SK-N-SH (cell line): ENCODE measurements at regions not wholly inside any gene's neighbourhood (a gene's known extent, or its start where the extent isn't known, plus 50 kb on each side); places are given as distances from the start of the nearest gene placed in this dataset.
"Not testable (repeated sequence)": the region's sequence is repeated elsewhere in the genome, so short reads cannot be mapped to it uniquely, and the experiment has no call there.

Source experiments
- CTCF ChIA-PET: fragments of 300-600, 350-600 bp; formaldehyde crosslinking; extraction: SDS; loops from one replicate; lab custom pipeline; 2021; lab: Yijun Ruan, JAX
- POLR2A ChIA-PET: fragments of 350-600 bp; sonication (Branson Sonifier 250); formaldehyde crosslinking; extraction: SDS; loops from one replicate; lab custom pipeline; 2020; ENCODE audit warnings: antibody characterized with exemption, inconsistent platforms; lab: Yijun Ruan, JAX
- DNase-seq: peaks from one replicate; pipeline ENCODE4 v3.0.0; 2012
- H2AFZ ChIP-seq: fragments of 200-600 bp; sonication (generic); 2 replicates; pipeline ENCODE4 v1.8.1; 2016; ENCODE audit warnings: antibody characterized with exemption, mild to moderate bottlenecking, low read depth
- H3F3A ChIP-seq: fragments of 200-600 bp; sonication (generic); replicated peaks from 2 replicates; pipeline ENCODE3; 2016; ENCODE audit warnings: antibody characterized with exemption, mild to moderate bottlenecking; ENCODE audit not compliant: insufficient read depth
- H3K27ac ChIP-seq, 2 experiments: fragments of 200-500 bp in 1 of 2; fragments of 200-600 bp in 1 of 2; sonication (Bioruptor generic) in 1 of 2; sonication (generic), shearing (Covaris generic) in 1 of 2; 2 replicates each; pipeline versions ENCODE4 v1.5.1 to v1.6.1; 2014 to 2016; ENCODE audit warnings: low read depth in 2 of 2, inconsistent platforms in 1 of 2, low read length in 1 of 2, mild to moderate bottlenecking in 1 of 2, mixed read lengths in 1 of 2
- H3K27me3 ChIP-seq: fragments of 200-600 bp; sonication (generic), shearing (Covaris generic); 2 replicates; pipeline ENCODE4 v1.6.1; 2016; ENCODE audit warnings: mixed run types; ENCODE audit not compliant: insufficient read depth
- H3K36me3 ChIP-seq, 2 experiments: fragments of 200-500 bp in 1 of 2; fragments of 200-600 bp in 1 of 2; sonication (Bioruptor generic) in 1 of 2; sonication (generic) in 1 of 2; replicated peaks in 1 of 2; 2 replicates each; pipeline versions ENCODE3 to v1.5.1; 2014 to 2016; ENCODE audit warnings: low read length in 1 of 2, mild to moderate bottlenecking in 1 of 2; ENCODE audit not compliant: insufficient read depth in 2 of 2, control insufficient read depth in 1 of 2
- H3K4me1 ChIP-seq, 2 experiments: fragments of 200-500 bp in 1 of 2; fragments of 200-600 bp in 1 of 2; sonication (Bioruptor generic) in 1 of 2; sonication (generic), shearing (Covaris generic) in 1 of 2; 2 replicates each; pipeline versions ENCODE4 v1.5.1 to v1.6.1; 2014 to 2016; ENCODE audit warnings: low read depth in 1 of 2, low read length in 1 of 2, mixed run types in 1 of 2; ENCODE audit not compliant: insufficient read depth in 2 of 2, control insufficient read depth in 1 of 2
- H3K4me2 ChIP-seq: fragments of 200-600 bp; sonication (generic), shearing (Covaris generic); 2 replicates; pipeline ENCODE4 v1.6.1; 2017; ENCODE audit warnings: mixed run types
- H3K4me3 ChIP-seq, 2 experiments: fragments of 200-500 bp in 1 of 2; fragments of 200-600 bp in 1 of 2; sonication (Bioruptor generic) in 1 of 2; sonication (generic), shearing (Covaris generic) in 1 of 2; 2 replicates each; pipeline versions ENCODE4 v1.5.1 to v1.8.1; 2014 to 2016; ENCODE audit warnings: low read depth in 2 of 2, inconsistent platforms in 1 of 2, low read length in 1 of 2, mild to moderate bottlenecking in 1 of 2, mixed read lengths in 1 of 2, moderate library complexity in 1 of 2
- H3K79me2 ChIP-seq: fragments of 200-600 bp; sonication (generic); 2 replicates; pipeline ENCODE4 v1.8.1; 2017; ENCODE audit warnings: mild to moderate bottlenecking; ENCODE audit not compliant: insufficient read depth
- H3K9ac ChIP-seq: fragments of 200-600 bp; sonication (generic); 2 replicates; pipeline ENCODE4 v1.6.1; 2017; ENCODE audit warnings: mixed run types
- H3K9me2 ChIP-seq: fragments of 200-600 bp; sonication (generic); 2 replicates; pipeline ENCODE4 v1.6.1; 2017; ENCODE audit warnings: mixed run types
- H3K9me3 ChIP-seq: fragments of 200-600 bp; sonication (generic); 2 replicates; pipeline ENCODE4 v1.6.1; 2017; ENCODE audit warnings: mixed run types, mild to moderate bottlenecking, moderate library complexity
- H4K20me1 ChIP-seq: fragments of 200-600 bp; sonication (generic); 2 replicates; pipeline ENCODE4 v1.6.1; 2017; ENCODE audit warnings: mild to moderate bottlenecking, mixed run types; ENCODE audit not compliant: insufficient read depth
- CHD2 ChIP-seq: fragments of 150-350 bp; IDR thresholded peaks from 2 replicates; pipeline ENCODE4 v1.6.1; 2018; ENCODE audit warnings: low read length; ENCODE audit not compliant: partially characterized antibody
- ELF1 ChIP-seq: IDR thresholded peaks from 2 replicates; pipeline ENCODE4 v1.4.0; 2012
- EP300 ChIP-seq, 2 experiments: IDR thresholded peaks; 2 replicates each; pipeline versions ENCODE4 v1.4.0 to v1.6.1; 2012; ENCODE audit warnings: borderline replicate concordance in 1 of 2, low read depth in 1 of 2, low read length in 1 of 2
- MEF2A ChIP-seq: IDR thresholded peaks from 2 replicates; pipeline ENCODE4 v1.4.0; 2012; ENCODE audit warnings: low read depth, borderline replicate concordance
- NFIC ChIP-seq: IDR thresholded peaks from 2 replicates; pipeline ENCODE4 v1.4.0; 2012; ENCODE audit warnings: borderline replicate concordance
- POLR2AphosphoS5 ChIP-seq: IDR thresholded peaks from 2 replicates; pipeline ENCODE4 v1.6.1; 2012; ENCODE audit warnings: low read depth, low read length
- RAD21 ChIP-seq: IDR thresholded peaks from 2 replicates; pipeline ENCODE4 v1.6.1; 2012; ENCODE audit warnings: mild to moderate bottlenecking, low read length
- RCOR1 ChIP-seq: fragments of 150-350 bp; IDR thresholded peaks from 2 replicates; pipeline ENCODE4 v1.6.1; 2017; ENCODE audit warnings: antibody characterized with exemption, low read length
- SIN3A ChIP-seq: IDR thresholded peaks from 2 replicates; pipeline ENCODE4 v1.6.1; 2012; ENCODE audit warnings: low read depth, mild to moderate bottlenecking, low read length, moderate library complexity, borderline replicate concordance
- SMC3 ChIP-seq: IDR thresholded peaks from 2 replicates; pipeline ENCODE4 v1.6.1; 2012; ENCODE audit warnings: low read depth, low read length, improper control_type of control experiment
- TCF12 ChIP-seq: IDR thresholded peaks from 2 replicates; pipeline ENCODE4 v1.4.0; 2012
- TEAD4 ChIP-seq: IDR thresholded peaks from 2 replicates; pipeline ENCODE4 v1.4.0; 2012; ENCODE audit warnings: mild to moderate bottlenecking, borderline replicate concordance; ENCODE audit not compliant: insufficient read depth
- YY1 ChIP-seq: IDR thresholded peaks from 2 replicates; pipeline ENCODE4 v1.4.0; 2012; ENCODE audit warnings: low read depth, mild to moderate bottlenecking
- WGBS: methylation state at CpG from one replicate; pipeline ENCODE4 v1.1.6; 2017; ENCODE audit warnings: low lambda C conversion rate; 5-methylcytosine and 5-hydroxymethylcytosine counted together
- TF ChIP-seq, protein P1 (sequence below): IDR thresholded peaks from 2 replicates; pipeline ENCODE4 v1.4.0; 2012; ENCODE audit warnings: low read depth, borderline replicate concordance
- TF ChIP-seq, protein P2 (sequence below): IDR thresholded peaks from 2 replicates; pipeline ENCODE4 v1.4.0; 2012; ENCODE audit warnings: low read depth
- TF ChIP-seq, protein P3 (sequence below): fragments of 200-600 bp; sonication (generic); IDR thresholded peaks from 2 replicates; pipeline ENCODE4 v1.6.1; 2017; ENCODE audit warnings: antibody characterized with exemption, mild to moderate bottlenecking, moderate library complexity

DNA sequence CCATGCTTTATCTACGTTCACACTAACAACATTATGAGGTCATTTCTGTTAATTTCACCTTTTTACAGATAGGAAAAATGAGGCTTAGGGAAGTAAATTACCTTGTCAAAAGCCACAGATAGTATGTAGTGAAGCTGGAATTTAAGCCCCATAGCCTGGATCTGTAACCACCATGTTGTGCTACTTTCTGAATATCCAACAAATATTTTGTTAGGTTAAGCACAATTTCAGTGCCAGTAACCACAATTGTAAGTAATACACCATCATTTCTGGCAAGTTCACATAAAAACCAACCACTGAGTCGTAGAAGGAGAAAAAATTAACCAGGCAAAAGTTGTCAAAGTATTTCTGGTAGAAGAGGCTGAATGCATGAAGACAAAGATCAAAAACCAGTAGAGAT lies 593.1 kb upstream of the CAMK1G start:
- H3K9me3 ChIP-seq, result no peaks in the 10 kb centered on the region
- no peak for TF ChIP-seq TCF12
- TF ChIP-seq YY1, result no peak
- no peak for TF ChIP-seq ELF1
- no peak for TF ChIP-seq TEAD4
- no peak for TF ChIP-seq SIN3A
- TF ChIP-seq CHD2, result no peak
- no peak for TF ChIP-seq POLR2AphosphoS5
- no peak for TF ChIP-seq NFIC
- TF ChIP-seq, protein P1, sequence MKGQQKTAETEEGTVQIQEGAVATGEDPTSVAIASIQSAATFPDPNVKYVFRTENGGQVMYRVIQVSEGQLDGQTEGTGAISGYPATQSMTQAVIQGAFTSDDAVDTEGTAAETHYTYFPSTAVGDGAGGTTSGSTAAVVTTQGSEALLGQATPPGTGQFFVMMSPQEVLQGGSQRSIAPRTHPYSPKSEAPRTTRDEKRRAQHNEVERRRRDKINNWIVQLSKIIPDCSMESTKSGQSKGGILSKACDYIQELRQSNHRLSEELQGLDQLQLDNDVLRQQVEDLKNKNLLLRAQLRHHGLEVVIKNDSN, result no peak
- no peak overlapping the region for H3K9ac ChIP-seq
- peaks cover 0 to 12% of the 10 kb centered on the region in 2 experiments; a peak in 2 of 4 replicates for H3K4me1 ChIP-seq
- H3K4me3 ChIP-seq, result no peak overlapping the region
- H3K27ac ChIP-seq, result no peak overlapping the region
- POLR2A ChIA-PET, result no interaction called here
- no peak for DNase-seq
- H2AFZ ChIP-seq, result no peak overlapping the region
- CTCF ChIA-PET, result no interaction called here
- no peaks in the 10 kb centered on the region for H3K27me3 ChIP-seq
- H3F3A ChIP-seq, result no peaks in the 10 kb centered on the region
- no peaks in the 10 kb centered on the region for H3K9me2 ChIP-seq
- no peaks in the 10 kb centered on the region for H3K36me3 ChIP-seq
- whole genome bisulfite sequencing, result 73% methylated on average over 2 of the region's 2 CpGs
- H3K4me2 ChIP-seq, result no peak overlapping the region
- no peaks in the 10 kb centered on the region for H3K79me2 ChIP-seq
- H4K20me1 ChIP-seq, result no peaks in the 10 kb centered on the region

DNA sequence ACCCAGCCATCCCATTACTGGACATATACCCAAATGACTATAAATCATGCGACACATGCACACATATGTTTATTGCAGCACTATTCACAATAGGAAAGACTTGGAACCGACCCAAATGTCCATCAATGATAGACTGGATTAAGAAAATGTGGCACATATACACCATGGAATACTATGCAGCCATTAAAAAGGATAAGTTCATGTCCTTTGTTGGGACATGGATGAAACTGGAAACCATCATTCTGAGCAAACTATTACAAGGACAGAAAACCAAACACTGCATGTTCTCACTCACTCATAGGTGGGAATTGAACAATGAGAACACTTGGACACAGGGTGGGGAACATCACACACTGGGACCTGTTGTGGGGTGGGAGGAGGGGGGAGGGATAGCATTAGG lies 586.5 kb upstream of the CAMK1G start:
- POLR2A ChIA-PET, H3K9ac ChIP-seq, H3K4me3 ChIP-seq, H3K27ac ChIP-seq, H2AFZ ChIP-seq, H4K20me1 ChIP-seq, H3K79me2 ChIP-seq, H3K36me3 ChIP-seq, H3K9me3 ChIP-seq, DNase-seq, H3K9me2 ChIP-seq, H3F3A ChIP-seq, H3K4me2 ChIP-seq, H3K27me3 ChIP-seq: not testable (repeated sequence)
- H3K4me1 ChIP-seq, result peaks cover 0 to 11% of the 10 kb centered on the region in 2 experiments; a peak in 1 of 4 replicates
- 53% methylated on average over 2 of the region's 2 CpGs for WGBS
- CTCF ChIA-PET, result interaction anchor here (0.6 to 2.0 kb wide), 4 partner anchors 9 to 345 kb away, joined by 4 to 18 read pairs (median 6); no protein-coding TSS in a partner anchor

DNA sequence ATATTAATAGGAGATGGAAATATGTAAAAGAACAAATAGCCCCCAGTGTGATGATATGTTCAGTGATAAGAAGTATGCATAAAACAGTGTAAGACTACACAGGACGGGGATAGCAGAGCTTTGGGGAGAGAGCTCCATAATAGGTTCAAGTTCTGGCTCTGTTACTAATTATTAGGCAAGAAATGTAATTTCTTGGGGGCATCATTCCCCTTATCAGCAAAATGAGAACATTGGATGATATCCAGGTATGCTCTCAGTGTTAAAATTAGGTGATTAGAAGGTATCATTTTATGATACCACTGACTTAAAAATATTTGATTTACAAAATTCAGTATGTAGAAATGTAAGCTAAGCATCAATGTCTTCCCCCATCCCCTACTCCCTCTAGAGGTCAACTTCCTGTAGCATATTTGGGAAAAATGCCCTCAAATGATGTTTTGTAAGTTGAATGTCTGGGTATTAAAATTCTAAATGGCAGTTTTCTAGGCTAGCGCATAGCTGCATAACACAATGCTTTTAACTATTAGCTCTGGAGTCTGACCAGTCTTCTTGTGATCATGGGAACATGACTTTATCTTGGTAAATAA lies 585.7 kb upstream of the CAMK1G start:
- Histone ChIP-seq H3K79me2 (no peaks in the 10 kb centered on the region), H3K4me1 (peaks cover 0 to 11% of the 10 kb centered on the region in 2 experiments; a peak in 1 of 4 replicates), H3K36me3 (no peaks in the 10 kb centered on the region), H3K9me2 (no peaks in the 10 kb centered on the region), H3K9ac (no peak overlapping the region), H3K27ac (peak overlapping the region in 1 of 2 experiments; percentile 71; a peak in 2 of 4 replicates), H3F3A (no peaks in the 10 kb centered on the region), H3K9me3 (no peaks in the 10 kb centered on the region), H4K20me1 (no peaks in the 10 kb centered on the region), H3K27me3 (no peaks in the 10 kb centered on the region), H2AFZ (no peak overlapping the region), H3K4me2 (no peak overlapping the region), H3K4me3 (no peak overlapping the region)
- POLR2A ChIA-PET, result no interaction called here
- DNase-seq, result peak; percentile 53
- 68% methylated on average over 2 of the region's 2 CpGs for WGBS
- TF ChIP-seq, protein P2, sequence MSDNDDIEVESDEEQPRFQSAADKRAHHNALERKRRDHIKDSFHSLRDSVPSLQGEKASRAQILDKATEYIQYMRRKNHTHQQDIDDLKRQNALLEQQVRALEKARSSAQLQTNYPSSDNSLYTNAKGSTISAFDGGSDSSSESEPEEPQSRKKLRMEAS, result no peak
- TF ChIP-seq CHD2, result no peak
- peak; percentile 63; the same call in 1 of the 2 replicates for TF ChIP-seq RCOR1
- TF ChIP-seq EP300 (IDR thresholded peaks at IDR 0.05; ENCODE audit: borderline replicate concordance in 1 of 2, low read depth in 1 of 2, low read length in 1 of 2), result peak in 1 of 2 experiments; percentile 60; a peak in 1 of 4 replicates
- TF ChIP-seq SMC3, result peak; percentile 34
- TF ChIP-seq RAD21, result peak; percentile 66
- TF ChIP-seq, protein P3, sequence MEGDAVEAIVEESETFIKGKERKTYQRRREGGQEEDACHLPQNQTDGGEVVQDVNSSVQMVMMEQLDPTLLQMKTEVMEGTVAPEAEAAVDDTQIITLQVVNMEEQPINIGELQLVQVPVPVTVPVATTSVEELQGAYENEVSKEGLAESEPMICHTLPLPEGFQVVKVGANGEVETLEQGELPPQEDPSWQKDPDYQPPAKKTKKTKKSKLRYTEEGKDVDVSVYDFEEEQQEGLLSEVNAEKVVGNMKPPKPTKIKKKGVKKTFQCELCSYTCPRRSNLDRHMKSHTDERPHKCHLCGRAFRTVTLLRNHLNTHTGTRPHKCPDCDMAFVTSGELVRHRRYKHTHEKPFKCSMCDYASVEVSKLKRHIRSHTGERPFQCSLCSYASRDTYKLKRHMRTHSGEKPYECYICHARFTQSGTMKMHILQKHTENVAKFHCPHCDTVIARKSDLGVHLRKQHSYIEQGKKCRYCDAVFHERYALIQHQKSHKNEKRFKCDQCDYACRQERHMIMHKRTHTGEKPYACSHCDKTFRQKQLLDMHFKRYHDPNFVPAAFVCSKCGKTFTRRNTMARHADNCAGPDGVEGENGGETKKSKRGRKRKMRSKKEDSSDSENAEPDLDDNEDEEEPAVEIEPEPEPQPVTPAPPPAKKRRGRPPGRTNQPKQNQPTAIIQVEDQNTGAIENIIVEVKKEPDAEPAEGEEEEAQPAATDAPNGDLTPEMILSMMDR, result peak; percentile 67
- TF ChIP-seq MEF2A, result no peak
- CTCF ChIA-PET, result interaction anchor here (0.6 to 2.0 kb wide), 14 partner anchors 9 to 348 kb away, joined by 3 to 18 read pairs (median 4); no protein-coding TSS in a partner anchor
